Vagina (tissue), 2 donors: ENCODE measurements at regions not wholly inside any gene's neighbourhood (a gene's known extent, or its start where the extent isn't known, plus 50 kb on each side); places are given as distances from the start of the nearest gene placed in this dataset.

Experiments
- DNase-seq, 2 donors: peaks; one replicate each; pipeline ENCODE4 v3.0.0-alpha.2; 2017; ENCODE audit errors: extremely low spot score in 2 of 2
- H3K27ac ChIP-seq: fragments of 200-600 bp; sonication (generic); one replicate; pipeline ENCODE4 v1.5.1; 2019
- H3K27me3 ChIP-seq: fragments of 200-600 bp; sonication (generic); one replicate; pipeline ENCODE4 v1.5.1; 2019
- H3K36me3 ChIP-seq, 2 donors: fragments of 200-600 bp; sonication (generic); one replicate each; pipeline ENCODE4 v1.5.1; 2017 to 2019
- H3K4me1 ChIP-seq: fragments of 200-600 bp; sonication (generic); one replicate; pipeline ENCODE4 v1.5.1; 2019
- H3K4me3 ChIP-seq, 2 donors: fragments of 200-600 bp; sonication (generic); 1 replicate in 1 of 2; 2 replicates in 1 of 2; pipeline ENCODE4 v1.5.1; 2016 to 2019
- H3K9me3 ChIP-seq: fragments of 200-600 bp; sonication (generic); one replicate; pipeline ENCODE4 v1.5.1; 2019
- CTCF ChIP-seq, 3 experiments: fragments of 450-650 bp in 2 of 3; fragments of 200-600 bp in 1 of 3; sonication (generic) in 1 of 3; IDR thresholded peaks; one replicate each; pipeline ENCODE4 v1.5.1; 2017 to 2019; ENCODE audit warnings: antibody characterized with exemption in 3 of 3, mild to moderate bottlenecking in 2 of 3, moderate library complexity in 2 of 3
- POLR2A ChIP-seq, 2 donors: fragments of 450-650 bp; IDR thresholded peaks; one replicate each; pipeline ENCODE4 v1.6.1; 2017; ENCODE audit warnings: antibody characterized with exemption in 2 of 2, mild to moderate bottlenecking in 2 of 2, moderate library complexity in 2 of 2
- POLR2AphosphoS5 ChIP-seq, 2 donors: sonication (generic); formaldehyde crosslinking; IDR thresholded peaks; one replicate each; pipeline ENCODE4 v1.9.0; 2017; ENCODE audit warnings: antibody characterized with exemption in 2 of 2, mild to moderate bottlenecking in 2 of 2, low read depth in 1 of 2; ENCODE audit not compliant: insufficient read depth in 1 of 2
- intact Hi-C: fragments of 100-400 bp; cut with DNase I; formaldehyde crosslinking; loops from one replicate; pipeline ENCODE4 v1.15.1; 2023

- Histone ChIP-seq H3K36me3 (no peaks in the 10 kb centered on the region), H3K4me1 (no peaks in the 10 kb centered on the region), H3K27ac (no peak overlapping the region), H3K27me3 (no peaks in the 10 kb centered on the region), H3K4me3 (no peak overlapping the region), H3K9me3 (no peaks in the 10 kb centered on the region)
- DNase-seq, result no peak
- TF ChIP-seq POLR2A (IDR thresholded peaks at IDR 0.05) (no peak), CTCF (IDR thresholded peaks at IDR 0.05) (no peak), POLR2AphosphoS5 (IDR thresholded peaks at IDR 0.05; ENCODE audit: insufficient read depth in 1 of 2, low read depth in 1 of 2) (no peak)
- intact Hi-C loops, result no loop called here
Observed at GRCh38 chr2:2694746-2695145, 363.7 kb upstream of the MYT1L start.

GRCh38 chr2:2692599-2693389 lies 361.7 kb upstream of the MYT1L start:
- TF ChIP-seq POLR2AphosphoS5 (IDR thresholded peaks at IDR 0.05; ENCODE audit: insufficient read depth in 1 of 2, low read depth in 1 of 2) (no peak), POLR2A (IDR thresholded peaks at IDR 0.05) (no peak), CTCF (IDR thresholded peaks at IDR 0.05) (no peak)
- no peaks in the 10 kb centered on the region for H3K27me3 ChIP-seq
- intact Hi-C loops, result no loop called here
- H3K9me3 ChIP-seq, result no peaks in the 10 kb centered on the region
- H3K4me1 ChIP-seq, result no peaks in the 10 kb centered on the region
- no peaks in the 10 kb centered on the region for H3K36me3 ChIP-seq
- H3K4me3 ChIP-seq, result no peak overlapping the region
- H3K27ac ChIP-seq, result no peak overlapping the region
- DNase-seq, result no peak

- Histone ChIP-seq H3K27me3 (no peaks in the 10 kb centered on the region), H3K4me1 (no peaks in the 10 kb centered on the region), H3K27ac (no peak overlapping the region), H3K9me3 (no peaks in the 10 kb centered on the region), H3K4me3 (no peak overlapping the region), H3K36me3 (no peaks in the 10 kb centered on the region)
- TF ChIP-seq POLR2A (IDR thresholded peaks at IDR 0.05) (no peak), POLR2AphosphoS5 (IDR thresholded peaks at IDR 0.05; ENCODE audit: insufficient read depth in 1 of 2, low read depth in 1 of 2) (no peak), CTCF (IDR thresholded peaks at IDR 0.05) (no peak)
- intact Hi-C loops, result no loop called here
- no peak for DNase-seq
Observed at GRCh38 chr2:2691419-2691818, 360.3 kb upstream of the MYT1L start.

- intact Hi-C loops, result no loop called here
- Histone ChIP-seq H3K4me1 (no peaks in the 10 kb centered on the region), H3K36me3 (no peaks in the 10 kb centered on the region), H3K27me3 (no peaks in the 10 kb centered on the region), H3K4me3 (no peak overlapping the region), H3K9me3 (no peaks in the 10 kb centered on the region), H3K27ac (no peak overlapping the region)
- no peak for DNase-seq
- TF ChIP-seq CTCF (IDR thresholded peaks at IDR 0.05), result no peak
- no peak for TF ChIP-seq POLR2AphosphoS5 (IDR thresholded peaks at IDR 0.05; ENCODE audit: insufficient read depth in 1 of 2, low read depth in 1 of 2)
- TF ChIP-seq POLR2A (IDR thresholded peaks at IDR 0.05), result no peak
Observed at GRCh38 chr2:2690985-2691384, 359.9 kb upstream of the MYT1L start.

- DNase-seq, result no peak
- H3K4me3 ChIP-seq, result no peak overlapping the region
- intact Hi-C loops, result no loop called here
- TF ChIP-seq POLR2A (IDR thresholded peaks at IDR 0.05) (no peak), CTCF (IDR thresholded peaks at IDR 0.05) (no peak), POLR2AphosphoS5 (IDR thresholded peaks at IDR 0.05; ENCODE audit: insufficient read depth in 1 of 2, low read depth in 1 of 2) (no peak)
- H3K36me3 ChIP-seq, result no peaks in the 10 kb centered on the region
- no peaks in the 10 kb centered on the region for H3K4me1 ChIP-seq
- H3K9me3 ChIP-seq, result no peaks in the 10 kb centered on the region
- H3K27me3 ChIP-seq, result no peaks in the 10 kb centered on the region
- H3K27ac ChIP-seq, result no peak overlapping the region
Observed at GRCh38 chr2:2689306-2689705, 358.2 kb upstream of the MYT1L start.
